NCI-H460 (cell line): ENCODE measurements at regions not wholly inside any gene's neighbourhood (a gene's known extent, or its start where the extent isn't known, plus 50 kb on each side); places are given as distances from the start of the nearest gene placed in this dataset.

ENCODE experiments used
- DNase-seq: peaks from one replicate; pipeline ENCODE4 v3.0.0-alpha.2; 2016; ENCODE audit warnings: low read depth; ENCODE audit errors: extremely low read depth

GRCh38 chr4:32251926-32252325 is 1531.8 kb downstream of the PCDH7 start:
- no peak for DNase-seq

- DNase-seq, result no peak
Measured at GRCh38 chr4:32254216-32254615, 1534.0 kb downstream of the PCDH7 start.

GRCh38 chr4:32258986-32259385 is 1538.8 kb downstream of the PCDH7 start:
- DNase-seq, result no peak

- DNase-seq, result no peak
Measured at GRCh38 chr4:32261196-32261595, 1541.0 kb downstream of the PCDH7 start.

- DNase-seq, result no peak
Measured at GRCh38 chr4:32268863-32269262, 1548.7 kb downstream of the PCDH7 start.

- no peak for DNase-seq
Measured at GRCh38 chr4:32290102-32290501, 1569.9 kb downstream of the PCDH7 start.

- no peak for DNase-seq
Measured at GRCh38 chr4:32318926-32319325, 1598.8 kb downstream of the PCDH7 start.

GRCh38 chr4:32321421-32321820 is 1601.3 kb downstream of the PCDH7 start:
- no peak for DNase-seq

GRCh38 chr4:32334759-32335158 is 1614.6 kb downstream of the PCDH7 start:
- no peak for DNase-seq

- DNase-seq, result no peak
Measured at GRCh38 chr4:32337403-32337802, 1617.2 kb downstream of the PCDH7 start.

- DNase-seq, result no peak
Measured at GRCh38 chr4:32340591-32340990, 1620.4 kb downstream of the PCDH7 start.

GRCh38 chr4:32341342-32341741 is 1621.2 kb downstream of the PCDH7 start:
- no peak for DNase-seq

GRCh38 chr4:32342054-32342453 is 1621.9 kb downstream of the PCDH7 start:
- no peak for DNase-seq

- DNase-seq, result no peak
Measured at GRCh38 chr4:32349026-32349425, 1628.9 kb downstream of the PCDH7 start.

GRCh38 chr4:32374206-32374605 is 1654.0 kb downstream of the PCDH7 start:
- no peak for DNase-seq

- no peak for DNase-seq
Measured at GRCh38 chr4:32393806-32394205, 1673.6 kb downstream of the PCDH7 start.

GRCh38 chr4:32394255-32394654 is 1674.1 kb downstream of the PCDH7 start:
- no peak for DNase-seq

GRCh38 chr4:32396507-32397070 is 1676.4 kb downstream of the PCDH7 start:
- no peak for DNase-seq

- DNase-seq, result no peak
Measured at GRCh38 chr4:32400870-32401269, 1680.7 kb downstream of the PCDH7 start.

- no peak for DNase-seq
Measured at GRCh38 chr4:32417113-32417704, 1697.0 kb downstream of the PCDH7 start.

- DNase-seq, result no peak
Measured at GRCh38 chr4:32423267-32423666, 1703.1 kb downstream of the PCDH7 start.

GRCh38 chr4:32425243-32425642 is 1705.1 kb downstream of the PCDH7 start:
- DNase-seq, result no peak

GRCh38 chr4:32427566-32427965 is 1707.4 kb downstream of the PCDH7 start:
- no peak for DNase-seq
